NCI-H128 (cell line): ENCODE measurements at regions not wholly inside any gene's neighbourhood (a gene's known extent, or its start where the extent isn't known, plus 50 kb on each side); places are given as distances from the start of the nearest gene placed in this dataset.
"Not testable (repeated sequence)": the region's sequence is repeated elsewhere in the genome, so short reads cannot be mapped to it uniquely, and the experiment has no call there.

Source experiments
- DNase-seq: peaks from one replicate; lab custom pipeline; 2025; ENCODE audit not compliant: unreplicated experiment; lab: John Stamatoyannopoulos, UW

DNA sequence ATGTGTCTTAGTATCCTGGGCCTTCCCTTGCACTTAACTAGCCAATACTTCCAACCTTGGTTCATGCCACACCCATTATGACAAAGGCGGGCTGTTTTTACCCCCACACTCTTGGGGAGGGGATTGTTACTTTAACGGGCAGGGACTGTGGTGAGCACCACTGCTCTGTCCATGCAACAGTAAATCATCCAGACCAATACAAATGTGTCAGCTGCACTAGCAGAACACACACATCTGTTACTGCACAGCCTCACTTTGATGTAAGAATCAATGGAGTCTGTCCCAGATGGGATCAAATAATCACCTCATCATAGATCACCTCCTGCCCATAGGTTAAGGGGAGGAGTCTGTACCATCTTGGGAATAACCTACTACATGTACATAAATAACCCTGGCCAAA, 58.1 kb downstream of the NPAP1 start:
- no peak for DNase-seq

DNA sequence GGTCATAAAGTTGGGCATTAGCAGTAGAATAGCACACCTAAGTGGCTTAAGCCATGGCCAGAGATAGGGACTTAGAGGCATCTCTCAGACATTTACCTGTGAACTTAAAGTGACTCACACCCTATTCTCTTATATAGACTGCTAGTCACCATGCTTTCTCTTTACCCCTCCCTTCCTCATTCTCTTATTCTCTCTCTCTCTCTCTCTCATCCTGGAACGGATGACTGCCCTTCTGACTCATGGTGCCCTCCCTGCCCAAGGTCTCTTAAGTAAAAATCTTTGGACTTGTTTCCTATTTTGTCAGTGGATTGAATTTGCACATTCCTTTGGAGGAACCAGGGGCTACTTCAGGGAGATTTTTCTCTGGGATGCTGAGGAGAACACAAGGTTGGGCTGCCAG, 58.8 kb downstream of the NPAP1 start:
- DNase-seq = no peak

DNA sequence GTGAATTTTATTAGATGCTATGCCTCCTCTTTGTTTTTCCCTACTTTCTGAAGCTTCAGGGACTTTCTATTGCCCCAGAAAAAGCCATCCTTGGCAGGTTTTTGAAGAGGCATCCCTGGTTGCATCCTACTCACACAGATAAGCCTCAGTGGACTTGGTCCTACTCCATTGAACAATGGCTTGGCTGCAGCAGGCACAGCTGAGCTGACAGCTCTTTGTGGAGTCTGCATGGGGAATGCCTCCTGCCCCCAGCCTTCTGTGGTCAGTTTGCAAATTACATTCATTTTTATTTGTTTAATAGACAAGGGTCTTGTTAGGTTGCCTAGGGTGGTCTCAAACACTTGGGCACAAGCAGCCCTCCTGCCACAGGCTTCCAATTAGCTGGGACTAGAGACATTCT, 69.7 kb downstream of the NPAP1 start:
- no peak for DNase-seq

DNA sequence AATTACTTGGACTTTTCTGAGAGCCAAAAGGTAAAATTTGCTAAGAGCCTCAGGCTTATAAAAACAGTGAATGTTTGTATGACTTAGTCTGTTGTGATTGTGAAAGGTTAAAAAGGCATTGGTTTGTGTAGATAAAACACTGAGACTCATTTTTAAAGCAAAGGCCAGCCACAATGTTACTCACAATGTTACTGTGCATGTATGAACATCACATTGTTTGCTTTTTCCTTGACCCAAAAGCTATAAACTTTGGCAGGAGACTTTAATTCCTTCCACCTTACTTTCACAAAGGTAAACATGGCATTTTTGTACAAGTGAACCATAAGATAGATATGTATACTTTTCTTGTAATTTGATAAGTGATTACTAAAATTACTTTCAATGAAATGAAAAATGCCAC, 70.5 kb downstream of the NPAP1 start:
- no peak for DNase-seq

DNA sequence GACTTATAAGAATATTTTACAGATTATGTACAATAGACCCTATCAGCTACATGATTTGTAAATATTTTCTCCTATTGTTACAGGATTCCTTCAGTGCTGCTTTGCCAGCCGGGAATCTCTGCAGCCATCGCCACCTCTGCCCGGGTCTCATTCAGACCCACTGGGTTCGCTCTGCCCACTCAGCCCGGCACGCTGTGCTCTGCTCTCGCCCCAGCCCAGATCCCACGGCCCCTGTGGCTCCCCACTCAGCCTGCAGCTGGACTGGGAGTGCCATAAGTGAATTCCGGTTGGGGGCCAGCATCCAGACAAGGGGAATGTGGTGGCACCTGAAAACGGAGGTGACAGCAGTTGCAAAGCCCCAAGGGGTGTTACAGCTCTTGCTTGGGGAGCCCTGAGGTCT, 71.8 kb downstream of the NPAP1 start:
- no peak for DNase-seq

DNA sequence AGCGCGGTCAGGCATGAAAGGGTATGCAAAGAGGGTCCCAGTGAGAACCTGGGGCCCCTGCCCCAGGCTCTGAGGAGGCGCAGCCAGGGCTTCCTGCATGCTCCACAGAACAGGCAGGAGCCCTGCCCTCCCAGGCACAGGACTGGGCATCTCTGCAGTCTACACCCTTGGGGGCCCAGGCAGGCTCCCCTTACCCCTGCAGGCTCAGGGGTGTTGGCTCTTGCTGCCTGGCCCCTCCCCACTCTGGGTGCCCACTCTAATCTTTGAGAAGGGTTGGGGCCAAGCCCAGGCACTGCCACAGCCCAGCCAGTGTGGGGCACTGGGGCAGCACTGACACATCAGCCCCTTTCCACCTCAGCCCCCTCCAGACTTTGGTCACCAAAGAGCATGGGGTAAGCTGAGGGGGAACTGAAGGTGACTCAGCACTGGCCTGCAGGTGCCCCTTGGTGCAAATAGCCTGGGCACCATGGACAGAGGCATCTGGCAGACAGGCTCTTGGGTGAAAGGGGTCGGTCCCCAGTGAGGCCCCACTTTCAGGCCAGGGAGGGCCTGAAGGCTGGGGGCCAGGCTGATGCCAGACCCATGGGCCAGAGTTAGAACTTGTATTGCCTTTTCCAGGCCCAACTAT, 73.4 kb downstream of the NPAP1 start:
- no peak for DNase-seq

DNA sequence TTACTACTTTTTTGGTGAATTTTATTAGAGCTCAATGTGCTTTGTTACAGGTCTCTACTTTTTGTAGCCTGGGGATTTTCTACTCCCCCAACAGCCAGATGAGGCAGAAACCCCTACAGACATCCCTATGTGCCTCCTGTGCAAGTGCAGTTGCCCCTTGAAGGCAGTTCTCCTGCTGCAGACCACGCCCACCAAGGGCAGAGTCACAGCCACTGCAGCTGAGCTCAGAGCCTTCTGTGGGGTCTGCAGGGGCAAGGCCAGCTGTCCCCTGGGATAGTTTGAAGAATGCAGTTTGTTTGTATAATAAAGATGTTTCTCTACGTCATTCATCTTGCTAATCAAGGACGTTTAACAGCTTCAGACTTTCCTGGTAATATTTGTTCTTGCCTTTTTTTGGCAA, 76.8 kb downstream of the NPAP1 start:
- no peak for DNase-seq

DNA sequence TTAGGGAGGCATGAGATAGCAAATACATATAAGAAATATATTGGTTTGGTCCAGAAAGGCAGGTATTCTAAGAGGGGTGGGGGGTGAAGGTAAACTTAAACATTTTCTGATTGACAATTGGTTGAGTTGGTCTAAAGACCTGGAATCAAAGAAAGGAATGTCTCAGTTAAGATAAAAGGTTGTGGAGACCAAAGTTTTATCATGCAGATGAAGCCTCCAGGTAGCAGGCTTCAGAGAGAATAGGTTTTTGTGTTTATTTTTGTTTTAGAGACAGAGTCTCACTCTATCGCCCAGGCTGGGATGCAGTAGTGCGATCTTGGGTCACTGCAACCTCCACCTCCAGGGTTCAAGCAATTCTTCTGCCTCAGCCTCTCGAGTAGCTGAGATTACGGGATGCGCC, 80.5 kb downstream of the NPAP1 start:
- no peak for DNase-seq

DNA sequence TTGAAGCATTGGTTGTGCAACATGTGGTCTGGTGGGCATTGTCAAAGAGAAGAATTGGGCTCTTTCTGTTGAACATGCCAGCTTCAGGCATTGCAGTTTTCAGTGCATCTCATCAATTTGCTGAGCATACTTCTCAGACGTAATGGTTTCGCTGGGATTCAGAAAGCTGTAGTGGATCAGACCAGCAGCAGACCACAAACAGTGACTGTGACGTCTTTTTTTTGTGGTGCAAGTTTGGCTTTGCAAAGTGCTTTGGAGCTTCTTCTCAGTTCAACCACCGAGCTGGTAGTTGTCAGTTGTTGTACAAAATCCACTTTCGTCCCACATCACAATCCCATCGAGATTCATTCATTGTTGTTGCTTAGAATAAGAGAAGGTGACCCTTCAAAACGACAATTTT, 84.5 kb downstream of the NPAP1 start:
- DNase-seq = no peak

DNA sequence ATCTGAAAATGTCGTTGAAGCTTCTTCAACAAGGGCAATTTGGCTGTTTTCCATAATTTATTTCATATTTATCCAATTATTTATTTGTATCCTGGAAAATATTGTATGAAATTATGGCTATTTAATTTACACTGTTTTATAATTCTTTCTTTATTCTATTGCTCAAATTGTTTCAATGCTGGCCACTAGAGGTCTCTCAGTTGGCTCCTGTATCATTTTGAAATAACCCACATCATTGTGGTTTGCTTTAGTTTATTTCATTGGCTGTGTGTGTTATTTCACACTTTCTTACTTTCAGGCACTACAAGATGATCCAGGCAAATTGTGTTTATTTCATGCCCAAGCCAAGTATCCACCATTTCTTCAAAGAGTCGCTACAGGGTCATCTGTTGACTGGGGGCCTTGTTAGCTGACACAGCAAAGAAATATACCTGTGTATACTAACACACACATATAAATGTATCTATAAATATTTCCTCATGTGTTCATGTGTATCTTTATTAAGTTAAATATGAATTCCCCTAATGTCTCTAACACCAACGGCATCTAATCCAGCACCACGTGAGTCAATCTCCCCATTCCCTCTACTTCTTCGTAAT, 86.2 kb downstream of the NPAP1 start:
- no peak for DNase-seq

DNA sequence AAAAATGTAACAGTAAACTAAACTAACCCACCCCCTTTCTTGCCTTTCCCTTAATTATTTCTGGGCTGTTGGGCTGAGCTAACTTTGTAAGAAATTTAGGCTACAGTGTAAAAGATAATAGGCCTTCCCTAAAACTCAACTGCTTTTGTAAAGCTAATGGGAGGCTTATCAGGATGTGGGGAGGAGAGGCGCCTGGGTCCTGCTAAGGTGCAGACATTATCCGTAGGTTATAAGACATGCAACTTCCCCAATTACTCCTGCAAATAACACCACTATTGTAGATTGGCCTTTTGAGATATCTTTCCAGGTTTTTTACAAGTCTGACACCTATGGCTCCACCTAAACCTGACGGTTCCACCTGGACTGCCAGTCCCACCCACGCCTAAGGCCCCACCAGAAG, 88.3 kb downstream of the NPAP1 start:
- no peak for DNase-seq

DNA sequence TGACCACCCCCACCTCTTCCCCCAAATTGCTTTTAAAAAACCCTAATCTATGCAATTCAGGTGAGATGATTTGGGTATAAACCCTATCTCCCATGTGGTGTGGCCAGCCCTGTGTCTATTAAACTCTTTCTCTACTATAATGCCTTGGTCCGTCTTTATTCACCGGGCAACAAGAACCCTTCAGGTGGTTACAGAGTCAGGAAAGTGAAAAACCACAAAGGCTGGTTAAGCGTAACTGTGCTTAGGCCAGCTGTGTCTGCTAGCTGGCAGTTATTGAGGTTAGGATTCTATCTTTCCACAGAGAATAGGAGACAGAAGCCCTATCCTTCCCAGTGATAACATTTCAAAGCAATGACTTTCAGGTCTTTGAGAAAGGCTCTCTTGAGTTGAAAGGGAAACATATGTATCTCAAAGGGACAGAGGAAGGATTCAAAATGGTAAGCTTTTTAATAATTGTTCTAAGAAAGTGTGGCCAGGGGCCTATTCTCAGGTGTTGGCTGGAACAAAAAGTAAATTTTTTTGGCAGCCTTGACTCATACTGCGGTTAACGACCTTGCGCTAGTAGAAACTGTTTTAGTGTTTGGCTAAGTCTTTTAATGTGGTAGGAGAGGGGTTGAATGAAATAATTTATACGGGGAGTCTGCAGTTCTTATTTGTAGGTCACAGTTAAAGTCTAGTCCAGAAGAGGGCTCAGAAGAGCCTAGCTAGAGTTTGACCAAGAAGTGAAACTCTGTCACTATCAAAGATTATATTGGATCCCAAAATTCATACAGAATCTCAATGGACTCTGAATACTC, 89.0 kb downstream of the NPAP1 start:
- no peak for DNase-seq

DNA sequence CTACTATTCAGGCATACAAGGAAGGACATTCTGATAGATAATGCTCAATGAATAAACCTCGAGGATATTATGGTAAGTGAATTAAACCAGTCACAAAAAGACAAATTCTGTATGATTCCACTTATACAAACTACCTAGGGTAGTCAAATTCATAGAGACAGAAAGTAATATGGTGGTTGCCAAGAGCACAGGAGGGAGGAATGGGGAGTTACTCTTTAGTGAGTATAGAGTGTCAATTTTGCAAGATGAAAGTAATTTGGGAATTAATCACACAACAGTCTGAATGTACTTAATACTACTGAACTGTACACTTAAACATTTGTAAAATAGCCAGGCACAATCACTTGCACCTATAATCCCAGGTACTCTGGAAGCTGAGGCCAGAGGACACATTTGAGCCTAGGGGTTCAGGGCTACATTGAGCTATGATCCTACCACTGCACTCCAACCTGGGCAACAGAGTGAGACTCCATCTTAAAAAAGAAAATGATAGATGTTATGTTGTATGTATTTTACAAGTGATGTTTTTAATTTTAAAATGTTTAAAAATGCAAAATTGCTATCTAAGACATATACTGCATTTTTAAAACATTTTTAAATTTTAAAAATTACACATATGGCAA, 91.0 kb downstream of the NPAP1 start:
- no peak for DNase-seq

DNA sequence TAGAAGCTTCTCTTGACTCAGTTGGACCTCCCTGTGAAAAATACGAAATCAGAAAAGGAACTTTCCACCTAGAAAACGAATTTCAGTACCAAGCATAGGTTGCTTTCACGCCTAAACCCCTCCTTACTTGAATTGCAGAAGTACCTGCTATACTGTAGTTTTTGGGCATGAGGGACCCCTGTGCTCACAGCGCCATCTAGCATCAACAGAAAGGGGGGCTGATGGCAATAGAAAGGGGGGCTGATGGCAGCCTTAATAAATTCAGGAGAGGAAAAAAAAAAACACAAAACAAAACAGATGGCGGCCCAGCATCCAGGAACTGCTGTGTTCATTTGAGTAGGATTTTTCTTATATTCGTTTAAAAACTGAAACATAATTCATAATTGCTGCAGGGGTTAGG, 96.7 kb downstream of the NPAP1 start:
- no peak for DNase-seq

DNA sequence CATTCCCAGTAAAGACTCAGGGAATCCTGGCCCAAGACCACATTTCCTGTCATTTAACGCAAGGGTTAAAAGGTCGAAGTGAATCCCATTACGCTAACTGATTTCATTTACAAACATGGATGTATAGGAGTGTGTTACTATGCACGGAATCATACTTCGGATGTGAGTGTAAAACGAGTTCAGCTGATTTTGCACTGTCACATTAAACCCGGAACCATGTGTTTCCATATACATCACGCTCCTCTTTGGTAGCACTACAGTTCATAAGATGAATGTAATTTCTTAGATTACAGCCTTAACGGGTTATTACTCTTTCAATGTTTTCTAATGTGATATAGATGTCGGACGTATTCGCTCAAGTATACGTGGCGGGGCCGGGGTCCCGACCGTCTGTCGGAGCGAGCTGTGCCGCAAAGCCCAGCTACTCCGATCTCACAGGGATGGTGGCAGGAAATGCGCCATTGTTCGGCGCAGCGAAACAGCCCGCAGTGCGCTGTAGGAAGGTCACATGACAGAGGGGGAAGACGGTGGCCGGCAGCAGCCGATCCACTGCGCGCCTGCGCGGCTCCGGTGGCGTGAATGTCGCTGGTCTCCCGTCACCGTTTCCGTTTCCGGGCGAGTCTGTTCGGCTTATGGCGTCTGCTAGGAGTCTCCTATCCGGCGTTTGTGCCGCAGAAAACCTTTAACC, 97.3 kb downstream of the NPAP1 start:
- peak; percentile 68 for DNase-seq

DNA sequence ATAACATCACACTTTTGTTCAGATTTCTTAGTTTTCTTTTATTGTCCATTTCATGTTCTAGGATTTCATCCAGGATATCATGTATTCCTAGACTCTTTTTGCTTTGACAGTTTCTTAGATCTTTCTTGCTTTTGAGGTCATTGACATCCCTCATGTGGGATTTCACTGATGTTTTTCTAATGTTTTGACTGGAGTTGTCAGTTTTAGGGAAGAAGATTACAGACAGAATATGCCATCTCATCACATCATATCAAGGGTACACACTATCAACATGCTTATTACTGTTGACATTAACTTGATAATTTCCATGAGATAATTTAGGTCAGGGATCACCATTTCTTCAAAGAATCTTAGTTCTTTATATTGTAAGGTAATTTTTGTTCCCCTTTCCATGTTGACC, 101.7 kb downstream of the NPAP1 start:
- DNase-seq = no peak

DNA sequence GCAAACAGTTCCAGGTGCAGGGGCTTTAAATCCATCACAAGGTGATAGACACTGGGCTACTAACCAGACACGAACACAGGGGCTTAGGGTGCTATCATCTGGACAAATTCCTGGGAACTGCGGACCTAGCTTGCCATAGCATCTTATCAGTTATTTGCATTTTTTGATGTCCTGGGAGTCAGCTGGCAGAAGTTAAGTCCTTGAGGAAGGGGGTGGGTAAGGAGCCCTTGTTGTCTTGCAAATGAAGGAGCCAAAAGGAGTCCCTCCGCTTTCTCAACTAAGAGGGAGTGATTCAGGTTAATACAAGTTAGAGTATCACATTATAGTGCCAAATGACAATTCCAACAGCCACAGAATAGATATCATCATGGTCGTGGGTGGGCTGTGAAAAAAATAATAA, 108.9 kb downstream of the NPAP1 start:
- DNase-seq = no peak

DNA sequence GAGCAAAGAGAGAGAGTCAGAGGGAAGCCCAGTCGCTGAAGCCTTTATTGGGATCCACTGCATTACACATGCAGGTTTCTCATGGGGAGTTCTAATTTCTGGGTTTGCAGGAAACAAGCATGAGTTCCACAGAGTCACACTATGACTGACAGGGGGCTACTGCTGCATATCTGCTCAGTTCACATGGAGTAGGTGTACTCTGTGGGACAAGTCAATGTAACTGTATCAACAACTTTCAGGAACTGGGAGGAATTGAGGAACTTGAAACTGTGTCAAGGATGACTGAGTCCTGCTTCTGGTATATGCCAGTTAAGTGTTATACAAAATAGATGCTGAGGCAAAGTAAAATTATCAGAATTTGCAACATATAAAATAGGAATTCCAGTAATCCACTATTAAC, 110.8 kb downstream of the NPAP1 start:
- no peak for DNase-seq

DNA sequence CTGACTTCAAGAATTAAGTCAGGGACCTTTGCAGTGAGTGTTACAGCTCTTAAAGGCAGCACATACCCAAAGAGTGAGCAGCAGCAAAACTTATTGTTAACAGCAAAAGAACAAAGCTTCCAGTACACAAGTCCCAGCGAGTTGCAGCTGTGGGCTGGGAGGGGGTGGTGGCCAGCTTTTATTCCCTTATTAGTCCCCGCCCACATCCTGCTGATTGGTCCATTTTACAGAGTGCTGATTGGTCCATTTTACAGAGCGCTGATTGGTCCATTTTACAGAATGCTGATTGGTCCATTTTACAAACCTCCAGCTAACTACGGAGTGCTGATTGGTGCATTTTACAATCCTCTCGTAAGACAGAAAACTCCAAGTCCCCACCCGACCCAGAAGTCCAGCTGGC, 127.0 kb downstream of the NPAP1 start:
- DNase-seq = not testable (repeated sequence)

DNA sequence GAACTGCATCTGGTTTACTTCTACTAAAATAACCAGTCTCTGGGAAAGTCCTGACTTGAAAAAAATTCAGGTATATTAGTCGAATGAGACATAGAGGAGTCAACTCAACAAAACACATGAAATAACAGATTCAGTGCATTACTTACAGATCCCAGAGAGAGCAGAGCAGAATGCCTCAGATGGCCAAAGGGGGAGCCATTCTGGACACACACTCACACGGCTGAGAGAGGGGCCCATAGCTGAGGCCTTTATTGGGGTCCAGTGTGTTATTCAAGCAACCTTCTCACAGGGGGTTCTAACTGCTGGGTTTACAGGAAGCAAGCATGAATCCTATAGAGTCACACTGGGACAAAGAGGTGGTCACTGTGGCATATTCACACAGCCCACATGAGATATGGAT, 135.1 kb upstream of the SNRPN start:
- no peak for DNase-seq

DNA sequence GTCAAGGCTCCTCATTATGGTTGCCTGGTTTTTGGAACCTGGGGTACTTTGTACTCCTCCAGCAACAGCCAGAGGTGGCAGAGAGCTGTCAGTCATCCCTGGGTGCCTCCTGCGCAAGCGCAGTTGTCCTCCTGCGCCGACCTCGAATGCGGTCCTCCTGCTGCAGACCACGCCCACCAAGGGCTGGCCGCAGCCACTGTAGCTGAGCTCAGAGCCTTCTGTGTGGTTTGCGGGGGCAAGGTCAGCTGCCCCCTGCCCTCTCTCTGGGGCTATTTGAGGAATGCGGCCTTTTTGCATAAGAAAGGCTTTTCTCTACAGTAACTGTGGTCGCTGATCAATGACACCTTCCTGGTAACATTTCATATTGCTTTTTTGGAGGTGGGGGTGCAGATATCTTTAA, 131.3 kb upstream of the SNRPN start:
- no peak for DNase-seq

DNA sequence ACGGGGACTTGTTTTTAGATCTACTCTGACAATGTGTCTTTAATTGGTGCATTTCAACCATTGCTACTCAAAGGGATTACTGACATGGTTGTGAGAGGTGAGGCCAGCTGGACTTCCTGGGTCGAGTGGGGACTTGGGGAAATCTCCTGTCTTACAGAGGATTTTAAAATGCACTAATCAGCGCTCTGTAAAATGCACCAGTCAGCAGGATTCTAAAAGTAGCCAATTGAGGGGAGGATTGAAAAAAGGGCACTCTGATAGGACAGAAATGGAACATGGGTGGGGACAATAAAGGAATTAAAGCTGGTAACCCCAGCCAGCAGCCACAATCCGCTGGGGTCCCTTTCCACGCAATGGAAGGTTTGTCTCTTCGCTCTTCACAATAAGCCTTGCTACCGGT, 122.5 kb upstream of the SNRPN start:
- no peak for DNase-seq
